Skin of body (tissue), 1 donor: ENCODE measurements at regions not wholly inside any gene's neighbourhood (a gene's known extent, or its start where the extent isn't known, plus 50 kb on each side); places are given as distances from the start of the nearest gene placed in this dataset.
"Not testable (repeated sequence)": the region's sequence is repeated elsewhere in the genome, so short reads cannot be mapped to it uniquely, and the experiment has no call there.

ENCODE experiments used
- DNase-seq: peaks from one replicate; lab custom pipeline; 2025; lab: John Stamatoyannopoulos, UW

DNA sequence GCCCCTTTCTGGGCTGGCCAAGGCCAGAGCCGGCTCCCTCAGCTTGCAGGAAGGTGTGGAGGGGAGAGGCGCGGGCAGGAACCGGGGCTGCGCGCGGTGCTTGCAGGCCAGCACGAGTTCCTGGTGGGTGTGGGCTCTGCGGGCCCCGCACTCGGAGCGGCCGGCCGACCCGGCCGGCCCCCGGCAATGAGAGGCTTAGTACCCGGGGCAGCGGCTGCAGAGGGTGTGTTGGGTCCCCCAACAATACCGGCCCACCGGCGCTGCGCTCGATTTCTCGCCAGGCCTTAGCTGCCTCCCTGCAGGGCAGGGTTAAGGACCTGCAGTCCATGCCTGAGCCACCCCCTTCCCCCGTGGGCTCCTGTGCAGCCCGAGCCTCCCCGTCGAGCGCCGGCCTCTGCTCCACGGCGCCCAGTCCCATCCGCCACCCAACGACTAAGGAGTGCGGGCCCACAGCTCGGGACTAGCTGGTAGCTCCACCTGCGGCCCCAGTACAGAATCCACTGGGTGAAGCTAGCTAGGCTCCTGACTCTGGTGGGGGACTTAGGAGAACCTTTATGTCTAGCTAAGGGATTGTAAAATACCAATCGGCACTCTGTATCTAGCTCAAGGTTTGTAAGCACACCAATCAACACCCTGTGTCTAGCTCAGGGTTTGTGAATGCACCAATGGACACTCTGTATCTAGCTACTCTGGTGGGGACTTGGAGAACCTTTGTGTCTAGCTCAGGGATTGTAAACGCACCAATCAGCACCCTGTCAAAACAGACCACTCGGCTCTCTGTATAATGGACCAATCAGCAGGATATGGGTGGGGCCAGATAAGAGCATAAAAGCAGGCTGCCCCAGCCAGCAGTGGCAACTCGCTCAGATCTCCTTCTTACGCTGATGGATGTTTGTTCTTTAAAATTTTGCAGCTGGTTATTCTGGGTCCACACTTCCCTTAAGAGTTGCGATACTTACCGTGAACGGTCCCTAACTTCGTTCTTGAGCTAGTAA lies 167.4 kb upstream of the RREB1 start:
- no peak for DNase-seq

DNA sequence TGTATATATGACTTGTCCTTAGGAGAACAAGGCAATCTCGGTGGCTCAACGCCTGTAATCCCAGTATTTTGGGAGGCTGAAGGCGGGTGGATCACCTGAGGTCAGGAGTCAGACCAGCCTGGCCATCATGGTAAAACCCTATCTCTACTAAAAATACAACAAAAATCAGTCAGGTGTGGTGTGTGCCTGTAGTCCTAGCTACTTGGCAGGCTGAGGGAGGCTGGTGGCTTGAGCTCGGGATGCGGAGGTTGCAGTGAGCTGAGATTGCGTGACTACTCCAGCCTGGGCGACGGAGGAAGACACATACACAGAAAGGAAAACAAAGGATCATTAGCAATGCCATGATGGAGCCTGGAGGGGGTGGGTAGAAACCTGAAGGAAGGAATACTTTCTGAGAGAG lies 166.6 kb upstream of the RREB1 start:
- DNase-seq: no peak

DNA sequence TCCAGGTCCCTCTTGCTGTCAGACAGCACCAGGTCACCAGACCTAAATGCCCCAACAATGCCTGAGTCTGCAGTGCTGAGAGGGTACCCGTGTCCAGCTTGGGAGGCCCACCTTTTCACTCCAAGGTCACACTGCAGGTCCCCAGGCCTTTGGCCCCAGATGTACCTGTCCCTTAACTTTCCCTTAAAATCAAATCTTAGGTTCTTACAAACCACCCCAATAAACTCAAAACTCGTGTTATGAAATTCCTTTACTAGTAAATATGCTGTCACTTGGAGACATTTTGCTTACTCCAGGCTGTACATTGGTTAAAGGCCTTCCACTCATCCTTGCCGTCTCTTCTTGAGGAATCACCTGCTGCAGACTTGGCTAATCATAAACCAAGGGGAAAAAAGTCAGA lies 165.7 kb upstream of the RREB1 start:
- no peak for DNase-seq

- peak; percentile 36 for DNase-seq
Measured at GRCh38 chr6:6942831-6943230, 164.9 kb upstream of the RREB1 start.

GRCh38 chr6:6943421-6943820 lies 164.3 kb upstream of the RREB1 start:
- DNase-seq: no peak

DNA sequence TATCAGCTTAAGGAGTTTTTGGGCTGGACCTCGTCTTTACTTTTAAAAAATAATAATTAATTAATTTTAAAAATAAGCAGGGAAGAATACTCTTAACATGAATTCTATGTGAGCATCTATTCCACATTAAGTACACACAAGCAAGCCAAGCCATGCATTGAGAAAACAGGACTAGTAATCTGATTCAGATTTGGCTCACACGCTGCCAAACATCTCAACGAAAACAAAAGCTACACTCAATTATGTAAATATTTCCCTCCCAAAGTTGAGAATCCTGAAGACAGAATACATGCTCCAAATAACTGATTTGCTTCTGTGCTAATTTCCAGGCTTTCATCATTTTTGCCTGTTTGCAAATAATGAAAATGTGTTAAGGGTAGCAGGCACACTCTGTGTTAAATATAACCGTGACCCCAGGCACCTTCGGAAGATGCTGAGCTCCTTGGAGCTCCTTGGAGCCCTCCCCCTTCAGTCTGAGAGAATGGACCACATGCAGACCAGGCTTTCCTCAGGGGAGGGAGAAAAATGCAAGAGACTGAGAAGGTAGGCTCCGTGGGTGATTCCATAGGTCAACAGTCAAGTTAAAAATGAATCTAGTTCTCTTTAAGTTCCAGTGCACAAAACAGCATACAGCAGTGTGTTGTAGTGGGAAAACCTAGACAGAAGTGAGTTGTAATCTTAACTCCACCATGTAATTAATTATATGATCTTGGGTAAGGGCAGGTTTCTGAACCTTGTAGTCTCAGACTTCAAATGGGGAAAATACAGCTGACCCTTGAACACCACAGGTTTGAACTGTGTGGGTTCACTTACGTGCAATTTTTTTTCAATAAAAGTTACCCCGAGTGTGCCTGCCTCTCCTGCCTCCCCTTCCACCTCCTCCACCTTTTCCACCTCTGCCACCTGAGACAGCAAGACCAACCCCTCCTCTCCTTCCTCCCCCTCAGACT lies 161.3 kb upstream of the RREB1 start:
- peak; percentile 62 for DNase-seq

DNA sequence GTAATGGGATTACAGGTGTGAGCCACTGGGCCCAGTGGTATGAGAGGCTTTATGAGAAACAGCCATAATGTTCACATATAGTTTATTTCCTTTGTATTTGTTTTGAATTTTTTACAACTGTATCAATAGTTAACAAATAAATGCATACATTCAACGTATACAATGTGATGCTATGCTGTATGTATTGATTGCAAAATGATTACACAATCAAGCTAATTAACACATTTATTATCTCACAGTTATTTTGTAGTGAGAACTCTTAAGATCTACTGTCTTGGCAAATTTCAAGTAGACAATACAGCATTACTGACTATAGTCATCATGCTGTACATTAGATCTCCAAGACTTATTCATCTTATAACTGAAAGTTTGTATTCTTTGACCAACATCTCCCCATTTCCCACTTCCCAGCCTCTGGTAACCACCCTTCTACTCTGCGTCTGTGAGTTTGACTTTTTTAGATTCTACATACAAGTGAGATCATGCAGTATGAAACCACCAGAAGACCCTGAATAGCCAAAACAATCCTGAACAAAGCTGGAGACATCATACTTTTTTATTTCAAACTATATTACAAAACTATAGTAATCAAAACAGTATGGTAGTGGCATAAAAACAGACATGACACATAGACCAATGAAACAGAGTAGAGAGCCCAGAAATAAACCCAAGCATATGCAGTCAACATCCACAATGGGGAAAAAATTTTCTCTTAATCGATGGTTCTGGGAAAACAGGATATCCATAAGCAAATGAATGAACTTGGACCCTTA lies 157.2 kb upstream of the RREB1 start:
- no peak for DNase-seq

DNA sequence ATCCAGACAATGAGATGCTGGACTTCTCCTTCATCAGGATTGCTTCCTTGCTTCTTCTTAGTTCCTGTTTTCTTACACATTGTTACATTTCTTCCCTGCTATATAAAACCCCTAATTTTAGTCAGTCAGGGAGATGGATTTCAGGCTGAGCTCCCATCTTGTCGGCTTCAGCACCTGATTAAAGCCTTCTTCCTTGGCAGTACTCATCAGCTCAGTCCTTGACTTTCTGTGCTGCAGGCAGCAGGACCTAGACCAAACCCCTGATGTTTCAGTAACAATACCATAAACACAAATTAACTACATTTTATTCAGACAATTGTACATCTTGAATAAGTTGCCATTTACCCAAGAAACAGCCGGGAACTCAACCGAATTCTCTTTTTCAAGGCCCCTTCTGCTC lies 156.4 kb upstream of the RREB1 start:
- no peak for DNase-seq

DNA sequence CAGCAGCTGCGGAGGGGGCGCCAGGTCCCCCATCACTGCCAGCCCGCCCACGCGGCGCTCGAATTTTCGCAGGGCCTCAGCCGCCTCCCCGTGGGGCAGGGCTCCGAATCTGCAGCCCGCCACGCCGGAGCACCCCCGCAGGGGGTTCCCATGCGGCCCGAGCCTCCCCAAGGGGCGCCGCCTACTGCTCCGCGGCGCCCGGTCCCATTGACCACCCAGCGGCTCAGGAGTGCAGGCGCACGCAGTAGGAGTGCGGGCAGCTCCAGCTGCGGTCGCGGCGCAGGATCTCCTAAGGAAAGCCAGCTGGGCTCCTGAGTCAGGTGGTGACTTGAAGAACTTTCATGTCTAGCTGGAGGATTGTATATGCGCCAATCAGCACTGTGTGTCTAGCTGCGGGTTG lies 155.3 kb upstream of the RREB1 start:
- DNase-seq: no peak

DNA sequence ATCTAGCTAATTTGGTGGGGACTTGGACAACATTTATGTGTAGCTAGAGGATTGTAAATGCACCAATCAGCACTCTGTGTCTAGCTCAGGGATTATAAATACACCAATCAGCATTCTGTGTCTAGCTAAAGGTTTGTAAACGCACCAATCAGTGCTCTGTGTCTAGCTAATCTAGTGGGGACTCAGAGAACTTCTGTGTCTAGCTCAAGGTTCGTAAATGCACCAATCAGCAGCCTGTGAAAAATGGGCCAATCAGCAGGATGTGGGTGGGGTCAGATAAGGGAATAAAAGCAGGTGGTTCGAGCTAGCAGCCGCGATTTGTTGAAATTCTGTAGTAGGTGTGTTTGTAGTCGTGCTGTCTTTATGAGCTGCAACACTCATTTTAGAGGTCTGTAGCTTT lies 154.8 kb upstream of the RREB1 start:
- DNase-seq: not testable (repeated sequence)

GRCh38 chr6:6960571-6961251 lies 147.1 kb upstream of the RREB1 start:
- no peak for DNase-seq

DNA sequence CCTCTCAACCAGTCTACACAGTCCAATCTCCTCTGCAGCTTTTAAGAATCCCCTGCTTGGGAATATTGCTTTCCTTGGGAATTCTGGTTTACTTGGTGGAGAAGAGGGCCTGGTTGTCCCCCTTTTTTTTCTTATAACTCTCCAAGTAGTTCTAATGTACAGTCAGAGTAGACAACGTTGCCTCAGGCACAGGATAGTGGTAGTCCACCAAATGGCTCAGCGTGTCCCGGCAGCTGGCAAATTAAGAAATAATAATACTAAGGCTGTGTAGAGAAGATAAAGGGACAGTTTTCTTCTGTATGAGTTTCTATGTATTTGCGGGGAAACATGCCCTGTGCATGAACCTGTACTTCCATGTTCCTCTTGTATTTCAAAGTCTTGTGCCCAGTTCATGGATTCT lies 145.7 kb upstream of the RREB1 start:
- DNase-seq: no peak

DNA sequence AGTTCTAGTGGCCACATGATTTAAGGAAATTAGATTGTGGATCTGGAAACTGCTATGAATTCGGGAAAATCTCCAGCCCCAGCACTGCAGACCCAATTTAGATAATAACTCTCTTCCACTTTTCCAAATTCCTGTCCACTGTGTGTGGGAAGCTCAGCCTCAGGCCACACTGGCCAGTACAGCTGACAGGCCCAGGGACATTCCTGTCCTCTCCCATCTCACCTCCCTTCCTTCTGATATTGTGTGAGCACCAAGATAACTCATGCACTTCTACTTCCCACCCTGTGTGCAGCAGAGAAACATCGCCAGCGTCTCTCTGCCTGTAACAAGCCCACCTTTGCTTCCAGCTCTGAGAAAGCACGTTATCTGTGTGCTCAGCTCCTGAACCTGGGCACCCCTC lies 145.1 kb upstream of the RREB1 start:
- DNase-seq: no peak

- DNase-seq: not testable (repeated sequence)
Measured at GRCh38 chr6:6963390-6963789, 144.4 kb upstream of the RREB1 start.

- no peak for DNase-seq
Measured at GRCh38 chr6:6964675-6965074, 143.1 kb upstream of the RREB1 start.

GRCh38 chr6:6966127-6966526 lies 141.6 kb upstream of the RREB1 start:
- no peak for DNase-seq

DNA sequence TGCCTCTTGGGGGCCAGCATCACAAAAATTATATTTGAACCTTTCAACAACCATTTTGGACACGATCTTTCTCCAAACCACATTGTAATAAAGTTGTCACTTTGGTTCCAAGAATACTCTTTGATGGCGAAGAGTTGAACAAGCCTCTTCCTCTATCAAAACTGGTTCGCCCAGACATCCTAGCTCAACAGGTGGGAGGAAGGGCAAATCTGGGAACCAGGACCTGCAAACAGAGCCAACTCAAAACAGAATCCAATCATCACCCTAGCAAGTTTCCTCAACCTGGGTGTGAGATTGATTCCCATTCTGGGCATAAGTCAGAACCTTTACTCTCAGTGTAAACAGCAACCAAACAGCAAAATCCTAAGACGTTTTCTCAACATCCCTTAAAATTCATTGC lies 141.2 kb upstream of the RREB1 start:
- no peak for DNase-seq

GRCh38 chr6:6968357-6968730 lies 139.4 kb upstream of the RREB1 start:
- DNase-seq: no peak

GRCh38 chr6:6968731-6969552 lies 138.8 kb upstream of the RREB1 start:
- DNase-seq: no peak

GRCh38 chr6:6969761-6970223 lies 138.0 kb upstream of the RREB1 start:
- no peak for DNase-seq
